ENCODE measurements at regions not wholly inside any gene's neighbourhood (a gene's known extent, or its start where the extent isn't known, plus 50 kb on each side); places are given as distances from the start of the nearest gene placed in this dataset.
"Not testable (repeated sequence)": the region's sequence is repeated elsewhere in the genome, so short reads cannot be mapped to it uniquely, and the experiment has no call there.

GRCh38 chr12:62196146-62196545, 64.1 kb upstream of the USP15 start:
- TF ChIP-seq CTCF (IDR thresholded peaks at IDR 0.05; ENCODE audit: low read depth, low read length, missing control alignments), result no peak
- DNase-seq, result no peak
- peaks cover 10% of the 10 kb centered on the region for H3K27me3 ChIP-seq (replicated peaks)
- H3K36me3 ChIP-seq (replicated peaks), result no peaks in the 10 kb centered on the region
- no peak overlapping the region for H3K27ac ChIP-seq
- no peak overlapping the region for H3K4me3 ChIP-seq (ENCODE audit: low read depth, low read length)
- in situ Hi-C loops (cut with HindIII; ENCODE audit: low pct_ligation_motif_present, low sequenced_read_pairs), result no loop called here

- H3K36me3 ChIP-seq (replicated peaks); H3K27me3 ChIP-seq (replicated peaks); in situ Hi-C loops (cut with HindIII; ENCODE audit: low pct_ligation_motif_present, low sequenced_read_pairs); H3K4me3 ChIP-seq (ENCODE audit: low read depth, low read length); H3K27ac ChIP-seq; DNase-seq: not testable (repeated sequence)
These were observed 57.3 kb upstream of the USP15 start for GRCh38 chr12:62202861-62203260.

GRCh38 chr12:62205346-62205745, 54.9 kb upstream of the USP15 start:
- no peak overlapping the region for H3K27ac ChIP-seq
- no peaks in the 10 kb centered on the region for H3K36me3 ChIP-seq (replicated peaks)
- H3K27me3 ChIP-seq (replicated peaks), result no peaks in the 10 kb centered on the region
- H3K4me3 ChIP-seq (ENCODE audit: low read depth, low read length), result no peak overlapping the region
- no peak for TF ChIP-seq CTCF (IDR thresholded peaks at IDR 0.05; ENCODE audit: low read depth, low read length, missing control alignments)
- in situ Hi-C loops (cut with HindIII; ENCODE audit: low pct_ligation_motif_present, low sequenced_read_pairs), result no loop called here
- no peak for DNase-seq

- TF ChIP-seq CTCF (IDR thresholded peaks at IDR 0.05; ENCODE audit: low read depth, low read length, missing control alignments), result no peak
- no peak overlapping the region for H3K27ac ChIP-seq
- no peak overlapping the region for H3K4me3 ChIP-seq (ENCODE audit: low read depth, low read length)
- in situ Hi-C loops (cut with HindIII; ENCODE audit: low pct_ligation_motif_present, low sequenced_read_pairs), result no loop called here
- H3K27me3 ChIP-seq (replicated peaks), result no peaks in the 10 kb centered on the region
- H3K36me3 ChIP-seq (replicated peaks), result no peaks in the 10 kb centered on the region
- no peak for DNase-seq
These were observed 53.0 kb upstream of the USP15 start for GRCh38 chr12:62207248-62207647.

Measured in brain microvascular endothelial cell (primary cell).